ENCODE measurements at regions not wholly inside any gene's neighbourhood (a gene's known extent, or its start where the extent isn't known, plus 50 kb on each side); places are given as distances from the start of the nearest gene placed in this dataset.

GRCh38 chr17:54177606-54178308 lies 355.0 kb downstream of the KIF2B start:
- TF ChIP-seq MAX (IDR thresholded peaks at IDR 0.05) (no peak), REST (IDR thresholded peaks at IDR 0.05) (no peak), CTCF (IDR thresholded peaks at IDR 0.05; ENCODE audit: low read depth, low read length, missing input control) (no peak), RXRA (IDR thresholded peaks at IDR 0.05) (no peak), RAD21 (IDR thresholded peaks at IDR 0.05) (no peak), ATF3 (IDR thresholded peaks at IDR 0.05) (no peak)

All from liver (tissue), 3 donors.